GM21717 (cell line): ENCODE measurements at regions not wholly inside any gene's neighbourhood (a gene's known extent, or its start where the extent isn't known, plus 50 kb on each side); places are given as distances from the start of the nearest gene placed in this dataset.

Experiments
- ATAC-seq: cut with Tn5 transposase; IDR thresholded peaks from one replicate; pipeline ENCODE4 v1.9.1; 2021; ENCODE audit warnings: mild to moderate bottlenecking, moderate library complexity; ENCODE audit not compliant: unreplicated experiment

DNA sequence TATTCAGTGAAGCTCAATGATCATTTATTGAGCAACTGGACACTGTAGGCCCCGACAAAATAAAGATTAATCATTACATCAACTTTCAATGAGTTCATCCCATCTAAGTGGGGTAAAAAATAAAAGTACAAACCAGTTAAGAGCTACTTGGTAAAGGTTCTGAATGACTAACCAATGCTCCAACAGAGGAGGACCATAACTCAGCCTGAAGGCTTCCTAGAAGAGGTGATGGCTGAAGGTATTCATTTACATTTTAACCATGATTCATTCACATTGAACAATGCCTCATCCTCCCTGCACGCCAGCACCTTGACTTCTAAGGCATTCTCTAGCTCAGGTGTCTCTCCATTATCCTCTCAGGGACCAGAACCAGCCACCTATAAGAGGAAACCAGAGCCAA is 201.4 kb downstream of the ZNF462 start:
- ATAC-seq, result no peak

DNA sequence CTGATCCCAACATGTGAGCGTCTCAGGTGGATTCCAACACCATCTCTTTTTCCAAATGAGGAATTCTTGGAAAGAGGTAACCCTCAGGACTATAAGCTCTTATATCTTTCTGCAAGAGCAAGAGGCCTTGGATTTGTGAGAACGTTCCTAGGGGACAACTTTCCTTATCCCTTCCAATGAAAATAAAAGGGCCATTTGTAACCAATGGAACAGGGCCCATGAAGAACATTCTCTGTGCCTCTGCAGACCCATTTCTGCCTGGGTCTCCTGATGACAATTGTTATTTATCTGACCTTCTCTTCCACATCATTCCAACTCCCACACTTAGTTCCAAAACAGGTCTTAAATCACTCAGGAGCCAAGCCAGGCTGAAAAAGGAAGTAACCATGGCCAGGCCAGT is 202.6 kb downstream of the ZNF462 start:
- no peak for ATAC-seq

DNA sequence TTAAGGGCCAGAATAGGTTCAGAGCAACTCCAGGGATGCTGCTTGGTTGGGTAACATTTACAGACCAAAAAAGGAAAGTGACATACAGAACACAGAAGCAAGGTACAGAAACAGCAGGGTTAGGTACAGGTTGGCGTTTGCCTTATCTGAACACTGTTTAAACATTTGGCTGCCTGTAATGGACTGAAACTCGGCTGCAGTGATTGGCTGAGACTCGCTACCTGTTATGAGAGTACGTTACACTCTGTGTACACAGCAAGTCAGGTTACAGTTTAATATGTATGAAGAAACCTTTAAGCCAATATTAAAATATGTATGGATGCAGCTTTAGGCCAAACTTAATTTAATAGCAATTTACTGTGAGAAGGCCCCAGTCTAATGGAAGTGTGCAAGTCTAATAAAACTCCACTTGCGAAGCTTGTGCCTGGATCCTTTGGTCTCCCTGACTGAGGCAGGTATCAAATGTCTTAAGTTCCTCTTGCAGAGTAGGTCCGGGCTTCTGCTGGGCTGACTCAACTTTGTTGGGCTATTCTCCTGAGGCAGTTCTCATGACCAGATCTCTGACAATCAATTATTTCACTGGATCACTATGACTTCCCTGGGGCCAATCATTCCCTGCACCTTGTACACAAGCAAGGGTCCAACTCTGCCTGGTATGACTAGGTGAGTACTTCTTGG is 204.9 kb downstream of the ZNF462 start:
- no peak for ATAC-seq

DNA sequence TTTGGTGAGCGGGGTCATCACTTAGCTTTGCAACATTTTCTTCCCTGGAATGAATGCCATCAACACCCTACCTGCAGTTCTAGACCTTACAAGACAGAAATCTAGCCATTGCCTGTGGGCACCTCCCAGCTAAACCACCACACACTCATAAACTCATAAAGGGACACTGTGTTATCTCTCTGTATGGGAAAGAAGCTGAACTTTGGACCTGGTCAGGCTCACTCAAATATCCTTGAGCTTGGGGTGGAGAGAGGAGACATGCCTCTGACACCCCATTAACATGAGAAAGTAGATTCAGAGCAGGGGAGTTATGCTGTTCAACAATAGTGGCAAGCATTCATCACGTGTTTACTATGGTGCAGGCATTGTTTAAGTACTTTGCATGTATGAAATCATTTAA is 205.6 kb downstream of the ZNF462 start:
- ATAC-seq, result no peak

DNA sequence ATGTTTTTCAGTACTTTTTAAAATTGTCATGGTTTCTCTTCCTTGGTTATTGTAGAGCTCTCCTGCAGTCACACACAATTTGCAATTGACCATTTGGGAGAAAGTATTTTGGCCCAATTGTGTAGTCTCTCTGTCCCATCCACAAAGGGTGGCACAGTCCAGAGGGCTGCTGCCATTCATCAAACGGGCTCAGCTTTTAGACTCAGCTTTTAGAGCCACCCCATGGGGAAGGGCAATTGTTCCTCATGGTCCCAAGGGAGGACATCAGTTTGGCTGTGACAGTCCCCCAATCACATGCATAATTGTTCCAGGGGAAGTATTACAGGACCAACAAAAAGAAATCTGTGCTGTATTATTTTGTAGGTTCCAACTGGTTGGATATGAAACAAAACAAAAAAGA is 207.6 kb downstream of the ZNF462 start:
- ATAC-seq, result no peak

DNA sequence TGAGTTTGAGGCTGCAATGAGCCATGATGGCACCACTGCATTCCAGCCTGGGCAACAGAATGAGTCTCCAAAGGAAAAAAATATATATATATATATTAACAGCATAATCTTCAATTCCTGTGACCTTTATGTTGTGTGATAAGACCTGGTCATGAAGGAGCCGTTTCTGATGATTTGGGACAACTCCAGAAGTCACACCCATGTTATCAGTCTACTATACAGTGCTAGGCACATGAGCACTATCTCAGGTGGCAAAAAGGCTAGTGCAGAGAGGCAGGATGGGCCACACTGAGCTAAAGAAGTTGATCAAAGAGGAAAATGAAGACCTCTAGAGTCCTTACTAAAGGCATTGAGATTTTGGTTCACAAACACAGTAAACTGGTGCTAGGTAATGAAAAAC is 205.0 kb upstream of the RAD23B start:
- ATAC-seq, result no peak

DNA sequence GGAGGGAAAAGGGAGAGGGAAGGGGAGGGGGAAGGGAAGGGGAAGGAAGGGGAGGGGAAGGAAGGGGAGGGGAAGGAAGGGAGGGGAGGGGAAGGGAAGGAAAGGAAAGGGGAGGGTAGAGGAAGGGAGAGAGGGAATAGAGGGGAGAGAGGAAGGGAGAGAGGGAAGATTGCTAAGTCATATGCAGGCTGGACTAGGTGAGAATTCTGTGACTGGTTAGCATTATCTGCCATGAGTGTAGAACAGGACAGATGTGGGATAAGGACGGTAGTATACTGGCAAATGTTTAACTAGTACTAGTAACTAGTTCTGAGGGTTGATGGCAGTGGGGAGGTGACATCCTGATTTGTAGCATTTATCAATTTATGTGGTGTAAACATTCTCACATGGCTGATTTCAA is 203.5 kb upstream of the RAD23B start:
- ATAC-seq, result no peak

DNA sequence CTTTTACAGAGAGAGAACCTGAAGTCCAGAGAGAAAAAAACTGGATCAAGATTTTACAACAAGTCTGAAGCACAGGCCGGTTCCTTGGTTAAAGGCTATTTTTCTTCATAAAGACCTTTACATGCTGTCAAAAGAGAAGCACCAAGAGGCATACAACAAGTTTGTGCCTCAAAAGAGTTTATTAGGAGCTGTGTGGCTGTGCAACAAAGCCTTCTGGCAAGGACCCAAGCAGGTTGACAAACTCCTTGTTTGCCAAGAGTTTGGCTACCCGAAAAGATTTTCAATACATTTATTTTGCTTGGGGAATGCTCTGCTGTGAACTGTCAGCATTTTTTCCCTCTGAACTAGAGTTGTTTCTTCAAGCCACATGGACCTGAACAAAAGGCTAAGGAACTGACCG is 202.9 kb upstream of the RAD23B start:
- no peak for ATAC-seq

DNA sequence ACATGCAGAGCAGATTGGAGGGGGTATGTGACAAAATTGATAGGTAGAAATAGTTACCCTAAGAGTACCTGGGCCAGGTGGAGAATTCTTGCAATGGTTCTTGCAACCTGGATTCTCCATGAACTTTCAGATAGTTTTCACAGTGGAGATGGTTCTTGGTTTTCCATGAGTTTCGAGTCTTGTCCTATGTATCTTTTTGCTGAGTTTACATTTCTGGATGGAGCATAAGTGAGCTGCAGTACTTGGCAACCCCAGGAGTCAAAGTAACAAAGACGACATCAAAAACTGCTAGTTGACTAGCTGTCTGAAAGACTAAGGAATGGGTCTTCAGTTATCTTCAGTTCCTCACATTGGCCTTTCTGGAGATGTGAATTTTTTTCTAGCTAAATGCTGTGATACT is 196.6 kb upstream of the RAD23B start:
- no peak for ATAC-seq

DNA sequence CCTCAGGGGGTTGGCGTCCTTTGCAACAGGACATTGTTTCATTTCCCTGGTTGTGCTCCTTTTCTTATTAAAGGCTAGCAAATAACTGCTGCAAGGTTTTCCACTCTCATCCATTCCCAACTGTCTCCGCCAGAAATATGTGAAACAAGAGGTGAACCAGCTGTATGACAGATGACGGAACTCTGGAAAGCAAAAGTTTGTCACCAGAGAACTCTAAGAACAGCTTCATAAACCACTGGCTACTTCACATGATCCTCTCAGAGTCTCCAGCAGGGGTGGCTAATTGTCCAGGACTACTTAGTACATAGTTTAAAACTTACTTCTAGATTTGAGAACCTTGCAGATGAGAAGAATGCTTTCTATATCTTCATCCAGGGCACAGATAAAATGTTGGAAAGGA is 195.9 kb upstream of the RAD23B start:
- no peak for ATAC-seq

DNA sequence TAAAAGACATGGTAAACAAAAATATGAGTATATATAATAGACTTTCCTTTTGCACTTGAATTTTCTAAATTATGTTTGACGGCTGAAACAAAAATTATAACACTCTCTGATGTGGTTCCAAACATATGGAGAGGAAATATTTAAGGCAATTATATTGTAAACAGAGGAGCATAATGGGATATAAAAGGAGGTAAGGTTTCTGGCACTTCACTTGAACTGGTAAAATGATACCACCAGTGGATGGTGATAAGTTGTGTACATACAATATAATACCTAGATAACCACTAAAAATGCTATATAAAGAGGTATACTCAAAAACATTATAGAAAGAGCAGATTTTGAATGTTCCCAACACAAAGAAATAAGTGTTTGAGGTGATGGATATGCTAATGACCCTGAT is 192.9 kb upstream of the RAD23B start:
- ATAC-seq, result no peak

DNA sequence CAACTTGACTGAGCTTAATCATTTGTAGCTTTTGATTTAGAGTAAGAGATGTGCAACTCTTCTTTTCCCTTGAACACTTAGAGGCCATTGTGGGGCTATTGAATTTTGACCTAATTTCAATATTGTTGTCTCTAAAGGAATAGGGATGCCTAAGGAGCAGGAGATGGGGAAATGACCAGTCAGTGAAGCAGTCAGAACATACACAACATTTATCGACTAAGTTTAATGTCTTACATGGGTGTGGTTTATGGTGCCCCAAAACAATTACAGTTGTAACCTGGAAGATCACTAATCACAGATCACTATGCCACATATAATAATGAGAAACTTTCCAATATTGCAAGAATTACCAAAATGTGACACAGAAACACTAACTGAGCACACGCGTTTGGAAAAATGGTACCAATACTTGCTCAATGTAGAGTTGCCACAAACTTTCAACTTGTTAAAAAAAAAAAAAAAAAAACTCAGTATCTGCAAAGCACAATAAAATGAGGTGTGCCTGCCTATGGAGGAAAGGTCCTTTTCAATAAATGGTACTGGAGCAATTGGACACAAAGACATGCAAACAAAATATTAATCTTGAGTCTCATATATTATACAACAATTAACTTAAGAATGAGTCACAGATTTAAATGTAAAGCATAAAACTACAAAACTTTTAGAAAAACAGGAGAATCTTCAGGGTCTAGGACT is 189.6 kb upstream of the RAD23B start:
- no peak for ATAC-seq

DNA sequence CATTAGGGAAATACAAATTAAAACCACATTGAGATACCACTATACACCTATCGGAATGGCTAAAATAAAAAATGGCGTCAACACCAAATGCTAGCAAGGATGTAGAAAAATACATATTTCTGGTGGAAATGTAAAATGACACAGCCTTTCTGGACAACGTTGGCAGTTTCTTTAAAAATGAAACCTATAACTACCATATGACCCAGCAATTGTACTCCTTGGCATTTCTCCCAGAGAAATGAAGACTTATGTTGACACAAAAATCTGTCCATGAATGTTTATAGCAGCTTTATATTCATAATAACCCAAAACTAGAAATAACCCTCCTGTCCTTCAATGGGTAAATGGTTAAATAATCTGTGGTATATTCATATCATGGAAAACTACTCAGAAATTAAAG is 188.7 kb upstream of the RAD23B start:
- ATAC-seq, result no peak

DNA sequence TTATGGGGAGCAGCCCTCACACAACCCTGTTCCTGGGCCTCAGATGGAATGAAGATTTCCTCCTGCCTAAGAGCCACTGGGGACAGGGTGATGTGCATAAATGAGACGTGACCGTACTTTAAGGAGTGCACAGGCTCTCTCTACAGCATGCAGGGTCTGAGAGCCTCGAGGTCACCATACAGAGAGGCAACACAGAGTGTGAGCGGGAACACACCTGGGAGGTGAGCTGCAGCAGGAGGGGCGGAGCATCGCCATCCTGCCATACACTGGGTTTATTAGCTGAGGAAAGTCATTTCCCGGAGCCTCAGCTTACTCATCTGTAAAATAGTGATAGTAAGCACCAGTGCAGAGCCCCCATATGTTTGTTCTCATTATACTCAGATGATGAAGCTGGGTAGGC is 182.5 kb upstream of the RAD23B start:
- ATAC-seq, result no peak

DNA sequence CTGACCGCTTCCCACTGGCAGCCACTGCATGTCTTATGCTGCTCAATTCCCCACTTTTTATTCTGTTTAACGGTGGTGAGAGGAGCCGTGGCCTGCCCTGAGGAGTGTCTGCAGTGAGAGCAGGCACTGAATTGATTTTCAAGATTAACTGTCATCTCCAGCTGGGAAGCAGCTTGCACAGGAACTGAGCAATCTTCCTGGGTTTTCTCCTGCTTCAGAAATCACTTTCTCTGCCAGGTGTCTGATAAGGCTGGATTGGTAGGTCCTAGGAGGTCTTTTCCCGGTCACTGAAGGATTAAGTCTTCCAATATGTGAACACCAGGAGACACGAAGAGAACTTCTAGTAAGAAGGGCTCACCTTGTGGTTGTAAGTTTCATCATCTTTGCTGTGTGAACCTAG is 181.1 kb upstream of the RAD23B start:
- ATAC-seq, result no peak

DNA sequence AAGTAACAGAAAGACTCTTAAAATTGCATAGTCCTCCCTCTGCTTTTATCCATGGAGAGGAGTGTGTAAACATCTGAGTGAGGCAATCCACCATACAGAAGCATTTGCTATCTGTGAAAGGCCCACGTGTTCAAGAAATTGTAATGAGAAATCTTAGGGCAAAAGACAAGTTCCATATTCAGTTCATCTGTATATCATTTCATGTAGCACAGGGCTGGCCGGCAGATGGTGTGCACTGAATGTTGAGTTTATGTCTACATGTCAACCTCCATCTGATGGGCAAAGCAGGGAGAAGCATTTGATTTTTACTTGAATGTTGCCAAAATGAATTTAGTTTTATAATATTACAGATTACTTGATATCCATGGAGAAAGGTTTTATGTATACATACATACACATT is 179.5 kb upstream of the RAD23B start:
- ATAC-seq, result no peak

DNA sequence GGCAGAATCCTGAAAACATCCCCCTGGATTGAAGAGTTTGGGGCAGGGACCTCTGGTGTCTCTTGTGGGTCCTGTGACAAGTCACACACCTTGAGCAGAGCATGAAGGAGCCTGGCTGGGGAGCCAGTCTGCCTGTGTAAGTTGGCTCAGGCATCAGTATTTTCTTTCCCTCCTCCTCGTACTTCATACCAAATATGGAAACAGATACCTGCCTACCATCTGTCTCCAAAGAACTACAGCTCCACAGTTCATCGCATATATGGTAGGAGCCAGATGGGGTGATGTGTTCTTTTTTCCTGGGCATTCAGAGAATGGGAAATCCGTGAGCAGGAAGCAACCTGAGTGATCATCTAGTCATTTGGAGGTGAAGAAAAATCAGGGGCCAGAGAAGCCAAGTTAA is 177.3 kb upstream of the RAD23B start:
- no peak for ATAC-seq

DNA sequence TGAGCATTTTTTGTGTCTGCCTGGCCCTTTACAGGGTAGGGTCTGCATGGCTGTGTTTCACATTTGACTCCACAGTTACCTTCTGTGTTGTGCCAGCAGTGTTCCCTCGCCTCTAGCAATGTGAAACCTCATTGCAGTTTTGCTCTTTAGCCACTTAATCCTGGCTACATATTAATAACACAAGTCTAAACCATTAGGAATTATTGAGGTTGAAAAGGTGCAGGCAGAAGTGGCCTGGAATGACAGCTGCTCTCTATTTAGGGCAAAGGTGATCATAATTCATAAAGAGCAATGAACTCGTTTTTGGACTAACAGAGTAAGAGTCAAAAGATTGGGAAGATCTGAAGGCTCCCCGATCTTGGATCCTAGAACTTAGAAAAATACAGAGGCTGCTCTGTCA is 176.7 kb upstream of the RAD23B start:
- ATAC-seq, result no peak

DNA sequence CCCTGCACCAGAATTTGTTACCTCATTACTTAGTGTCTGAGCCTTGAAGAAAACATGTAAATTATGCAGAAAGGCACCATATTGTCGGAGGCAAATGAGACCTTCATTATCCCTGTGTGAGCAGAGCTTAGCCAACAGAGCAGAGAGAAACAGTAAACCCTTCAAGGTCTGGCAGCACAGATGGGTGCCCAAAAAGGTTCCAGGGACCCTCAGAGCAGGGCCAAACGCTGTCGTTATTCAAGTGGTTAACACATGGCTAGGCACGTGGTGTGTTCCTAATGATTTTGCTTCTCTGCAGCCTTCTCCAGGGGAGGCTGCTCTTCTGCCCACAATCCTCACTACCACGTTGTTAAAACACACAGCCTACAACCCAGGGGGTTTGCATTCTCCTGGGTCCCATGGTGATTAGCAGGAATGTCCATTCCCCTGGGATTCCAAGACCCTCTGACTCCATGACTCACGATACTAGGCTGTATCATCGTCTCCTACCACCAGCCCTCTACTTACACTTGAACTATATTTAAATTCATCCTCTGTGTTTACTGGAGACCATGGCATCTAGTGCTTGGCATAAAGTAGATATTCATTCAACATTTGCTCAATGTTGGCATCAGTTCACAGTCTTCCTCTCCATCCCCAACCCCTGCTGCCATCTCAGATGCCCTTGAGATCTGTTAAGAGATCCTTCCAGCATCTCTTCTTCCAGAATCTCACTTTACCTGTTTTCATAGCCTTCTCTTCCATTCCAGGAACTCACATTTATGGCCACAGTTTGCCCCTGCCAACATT is 174.5 kb upstream of the RAD23B start:
- ATAC-seq, result no peak

DNA sequence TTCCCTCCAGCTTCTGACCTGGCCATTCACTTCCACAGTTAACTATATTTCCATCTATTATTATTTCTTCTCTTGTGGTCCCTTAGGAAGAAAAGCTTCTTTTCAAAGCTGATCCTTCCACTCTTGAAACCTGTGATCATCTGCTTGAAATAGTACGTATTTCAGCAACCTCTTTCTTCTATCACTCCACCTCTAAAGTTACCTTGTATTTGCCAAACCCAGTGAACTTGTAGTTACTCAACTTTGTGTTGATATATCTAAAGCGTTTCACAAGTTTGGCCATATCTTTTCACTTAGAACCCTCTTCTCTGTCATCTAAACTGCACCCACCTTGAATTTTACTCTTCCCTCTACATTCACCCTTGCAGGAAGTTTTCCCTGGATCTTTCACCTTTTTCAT is 173.8 kb upstream of the RAD23B start:
- ATAC-seq, result no peak

DNA sequence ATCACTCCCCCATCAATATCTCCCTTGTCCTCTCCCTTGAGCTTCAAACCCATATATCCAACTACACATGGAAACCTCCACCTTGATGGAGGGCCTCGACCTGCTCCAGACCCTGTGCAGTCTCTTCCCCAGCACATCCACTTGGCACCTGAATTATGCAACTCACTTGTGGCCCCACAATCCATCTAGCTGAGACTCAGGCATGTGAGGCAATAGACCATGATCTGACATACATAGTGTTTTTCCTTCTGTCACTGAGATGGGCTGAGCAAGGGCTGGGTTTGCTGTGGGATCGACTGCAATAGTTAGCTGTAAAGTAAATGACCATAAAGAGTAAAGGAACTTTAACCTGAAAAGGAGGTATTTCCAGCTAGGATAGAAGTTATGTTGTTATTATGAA is 172.9 kb upstream of the RAD23B start:
- no peak for ATAC-seq

DNA sequence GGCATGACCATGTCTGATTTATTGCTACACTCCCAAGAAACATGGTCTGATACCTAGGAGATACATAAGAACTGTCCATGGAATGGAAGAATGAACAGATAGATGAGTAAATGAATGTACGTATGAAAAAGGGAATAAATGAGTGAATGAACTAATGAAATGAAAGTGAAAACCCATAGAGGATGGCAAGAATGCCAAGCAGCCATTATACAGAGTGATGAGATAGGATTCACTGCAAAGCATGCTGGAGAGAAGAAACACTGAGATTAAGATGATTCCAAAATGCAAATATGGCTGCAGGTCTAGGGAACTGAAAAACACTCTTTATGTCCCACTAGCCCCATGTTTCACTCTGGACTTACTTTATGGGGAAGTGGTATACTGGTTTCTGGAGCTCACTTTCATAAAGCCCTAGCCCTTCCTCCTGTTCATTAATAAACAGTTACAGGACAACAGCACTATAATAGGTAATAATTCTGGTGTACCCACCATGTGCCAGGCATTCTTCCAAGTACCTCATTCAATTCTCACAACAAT is 170.3 kb upstream of the RAD23B start:
- ATAC-seq, result peak; percentile 92
